GM12801 (cell line): ENCODE measurements at regions not wholly inside any gene's neighbourhood (a gene's known extent, or its start where the extent isn't known, plus 50 kb on each side); places are given as distances from the start of the nearest gene placed in this dataset.

ENCODE experiments used
- TF ChIP-seq, protein P1 (sequence below): IDR thresholded peaks from one replicate; pipeline ENCODE4 v1.5.1; 2011; ENCODE audit warnings: control low read depth; ENCODE audit not compliant: insufficient read length; ENCODE audit errors: extremely low read depth

DNA sequence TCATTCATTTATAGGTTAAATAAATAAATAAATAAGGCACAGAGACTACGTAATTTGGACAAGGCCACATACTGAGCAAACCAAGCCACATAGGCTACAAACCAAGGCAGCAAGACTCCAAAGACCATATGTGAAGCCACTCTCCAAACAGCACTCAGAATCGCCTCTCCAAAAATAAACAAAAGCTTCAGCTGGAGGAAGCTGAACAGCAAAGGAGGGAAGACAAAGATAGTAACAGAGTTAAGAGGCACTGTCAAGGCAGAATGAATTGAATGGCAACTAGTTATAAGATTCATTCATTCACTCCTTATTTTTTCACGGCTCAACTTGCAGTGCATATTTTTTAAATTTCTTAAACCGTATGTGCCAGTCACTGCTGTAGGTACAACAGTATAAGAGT lies 200.5 kb upstream of the GRIP1 start:
- TF ChIP-seq, protein P1, sequence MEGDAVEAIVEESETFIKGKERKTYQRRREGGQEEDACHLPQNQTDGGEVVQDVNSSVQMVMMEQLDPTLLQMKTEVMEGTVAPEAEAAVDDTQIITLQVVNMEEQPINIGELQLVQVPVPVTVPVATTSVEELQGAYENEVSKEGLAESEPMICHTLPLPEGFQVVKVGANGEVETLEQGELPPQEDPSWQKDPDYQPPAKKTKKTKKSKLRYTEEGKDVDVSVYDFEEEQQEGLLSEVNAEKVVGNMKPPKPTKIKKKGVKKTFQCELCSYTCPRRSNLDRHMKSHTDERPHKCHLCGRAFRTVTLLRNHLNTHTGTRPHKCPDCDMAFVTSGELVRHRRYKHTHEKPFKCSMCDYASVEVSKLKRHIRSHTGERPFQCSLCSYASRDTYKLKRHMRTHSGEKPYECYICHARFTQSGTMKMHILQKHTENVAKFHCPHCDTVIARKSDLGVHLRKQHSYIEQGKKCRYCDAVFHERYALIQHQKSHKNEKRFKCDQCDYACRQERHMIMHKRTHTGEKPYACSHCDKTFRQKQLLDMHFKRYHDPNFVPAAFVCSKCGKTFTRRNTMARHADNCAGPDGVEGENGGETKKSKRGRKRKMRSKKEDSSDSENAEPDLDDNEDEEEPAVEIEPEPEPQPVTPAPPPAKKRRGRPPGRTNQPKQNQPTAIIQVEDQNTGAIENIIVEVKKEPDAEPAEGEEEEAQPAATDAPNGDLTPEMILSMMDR, result no peak

DNA sequence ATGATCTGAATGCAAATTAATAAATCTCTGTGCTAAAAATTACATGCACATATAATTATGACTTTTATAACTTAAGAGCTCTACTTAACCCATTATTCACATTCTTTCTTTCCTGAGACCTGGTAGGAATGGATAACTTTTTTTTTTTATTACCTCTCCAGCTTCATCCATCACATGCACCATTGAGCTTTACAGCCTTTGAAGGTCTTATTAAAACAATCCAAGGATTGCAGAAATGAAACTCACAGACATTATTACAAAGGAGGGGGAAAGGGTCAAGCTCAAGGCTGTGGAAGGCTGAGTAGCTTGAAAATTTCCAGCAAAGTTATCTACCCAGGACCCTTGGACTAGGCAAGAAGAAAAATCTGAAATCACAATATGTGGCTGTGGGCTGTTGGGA lies 202.5 kb upstream of the GRIP1 start:
- TF ChIP-seq, protein P1, result no peak

DNA sequence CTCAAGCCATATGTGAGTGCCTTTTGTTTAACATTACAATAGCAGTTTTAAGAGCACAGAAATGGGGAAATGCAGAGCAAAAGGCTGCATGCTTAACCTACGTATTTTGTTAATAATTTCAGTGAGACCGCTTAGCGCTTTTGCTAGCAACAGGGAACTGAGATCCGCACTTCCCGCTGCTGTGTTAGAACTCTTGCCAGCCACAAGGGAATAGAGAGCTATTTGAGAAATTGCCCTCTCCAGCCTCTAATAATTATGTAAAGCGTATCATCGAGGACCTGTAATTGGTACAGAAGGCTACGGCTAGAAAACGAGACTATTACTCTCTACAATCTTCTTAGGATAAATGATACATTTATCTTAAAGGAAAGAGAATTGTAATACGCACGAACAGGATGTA lies 205.2 kb upstream of the GRIP1 start:
- TF ChIP-seq, protein P1, result no peak

DNA sequence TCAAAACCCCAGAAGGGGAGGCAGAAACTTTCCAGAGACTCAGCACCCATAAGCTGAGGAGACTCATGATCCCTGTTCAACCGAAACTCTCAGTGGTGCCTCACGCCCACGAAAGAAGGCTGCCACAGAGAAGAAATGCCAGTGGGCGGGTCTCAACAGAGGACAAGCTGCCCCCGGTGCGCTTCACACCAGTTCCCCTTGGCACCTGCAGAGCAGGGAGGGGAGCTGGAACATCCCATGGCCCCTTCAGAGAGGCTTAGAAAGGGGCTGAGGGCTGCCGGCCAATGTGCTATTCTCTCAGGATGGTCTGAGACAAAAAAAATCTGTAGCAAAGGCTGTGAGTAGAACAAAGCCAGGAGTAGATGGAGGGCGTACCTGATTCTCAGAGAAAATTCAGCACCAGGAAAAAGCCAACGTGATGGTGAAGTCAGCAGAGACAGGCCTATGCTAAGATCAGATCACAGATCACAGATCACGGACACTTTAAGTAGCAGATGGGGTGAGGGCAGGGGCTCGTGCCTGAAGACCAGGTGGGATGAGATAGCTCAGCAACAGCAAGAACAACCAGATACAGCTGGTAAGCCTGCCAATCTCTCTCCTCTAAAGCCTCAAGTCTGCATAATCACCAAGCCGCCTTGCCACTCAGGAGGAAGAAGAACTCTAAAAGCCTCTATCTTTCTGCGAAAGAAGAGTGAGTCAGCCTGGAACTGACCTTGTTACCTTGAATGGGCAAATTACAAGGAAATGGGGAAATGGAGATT lies 206.4 kb upstream of the GRIP1 start:
- TF ChIP-seq, protein P1, result no peak

DNA sequence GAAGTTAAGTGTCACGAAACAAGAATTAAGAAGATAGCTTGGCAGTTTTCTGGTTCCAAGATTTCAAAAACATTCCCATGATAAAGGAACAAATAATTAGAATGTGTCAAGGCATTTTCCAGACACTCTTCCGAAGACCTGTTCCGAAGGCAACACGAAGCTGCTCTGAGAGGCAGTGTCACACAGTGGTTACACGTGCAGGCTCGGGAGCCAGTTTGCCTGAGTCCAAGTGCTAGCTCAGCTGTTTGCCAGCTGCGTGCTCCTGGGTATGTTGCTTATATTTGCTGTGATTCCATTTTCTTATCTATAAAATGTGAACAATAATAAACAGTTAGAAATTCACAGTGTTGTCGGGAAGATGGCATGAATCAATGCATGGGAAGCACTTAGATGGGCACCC lies 217.9 kb upstream of the GRIP1 start:
- TF ChIP-seq, protein P1, result no peak

DNA sequence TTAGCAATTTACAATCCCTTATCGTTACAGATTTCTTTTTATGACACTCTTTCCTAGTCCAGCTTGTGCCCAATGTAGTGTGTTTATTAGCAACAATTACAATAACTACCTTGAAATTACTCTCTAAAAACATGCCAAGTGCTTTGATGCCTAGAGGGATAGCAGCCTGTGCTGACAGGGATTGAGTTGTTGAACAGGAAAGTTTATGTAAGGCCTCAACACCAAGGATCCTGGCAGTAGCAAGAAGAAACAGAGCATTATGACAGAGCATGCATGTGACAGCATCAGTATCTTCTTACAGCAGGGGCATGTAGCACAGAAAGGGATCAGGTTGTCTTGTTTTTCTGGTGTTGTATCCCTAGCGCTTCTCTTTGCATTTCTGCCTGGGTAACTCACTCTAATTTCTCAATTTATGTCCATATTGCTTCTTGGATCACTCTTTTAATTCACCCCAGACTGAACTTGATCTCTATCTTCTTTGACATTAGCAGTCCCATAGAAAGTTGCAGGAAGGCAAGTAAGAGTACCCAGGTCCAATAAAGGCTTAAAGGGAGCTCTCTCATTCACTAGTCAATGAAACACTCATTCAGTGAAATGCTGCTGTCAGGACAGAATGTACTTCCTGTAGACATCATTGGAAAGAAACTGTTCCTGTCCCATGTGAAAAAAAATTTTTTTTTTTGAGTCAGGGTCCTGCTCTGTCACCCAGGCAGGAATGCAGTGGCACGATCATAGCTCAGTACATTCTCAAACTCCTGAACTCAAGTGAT lies 220.0 kb upstream of the GRIP1 start:
- TF ChIP-seq, protein P1, result no peak

DNA sequence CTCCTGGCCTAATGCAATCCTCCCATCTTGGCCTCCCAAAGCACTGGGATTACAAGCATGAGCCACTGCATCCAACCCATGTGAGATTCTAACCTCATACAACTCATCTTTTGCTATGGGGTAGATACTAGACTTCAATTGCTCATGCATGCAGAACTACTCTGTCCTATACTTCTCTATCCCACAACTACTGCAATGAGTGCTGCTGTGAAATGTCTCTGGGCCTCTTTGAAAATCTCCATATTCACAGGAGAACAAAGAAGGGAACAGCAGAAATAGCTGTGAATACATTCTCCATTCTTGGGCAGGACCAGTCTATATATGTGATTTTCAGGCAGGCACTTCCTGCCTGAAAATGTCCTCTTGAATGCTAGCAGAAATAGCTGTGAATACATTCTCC lies 220.7 kb upstream of the GRIP1 start:
- TF ChIP-seq, protein P1, result no peak
